OCI-LY7 (cell line): ENCODE measurements at regions not wholly inside any gene's neighbourhood (a gene's known extent, or its start where the extent isn't known, plus 50 kb on each side); places are given as distances from the start of the nearest gene placed in this dataset.

ENCODE experiments used
- EZH2phosphoT487 ChIP-seq: fragments of 200-600 bp; sonication (generic); IDR thresholded peaks from 2 replicates; pipeline ENCODE4 v1.6.1; 2018; ENCODE audit warnings: low read depth, borderline replicate concordance, mild to moderate bottlenecking, mixed run types, antibody characterized with exemption, low read length, moderate library complexity, mixed read lengths
- TF ChIP-seq, protein P1 (sequence below): fragments of 200-600 bp; sonication (generic); conservative IDR thresholded peaks from 2 replicates; pipeline ENCODE4 v1.5.1; 2014; ENCODE audit warnings: mild to moderate bottlenecking, antibody characterized with exemption, low read length, moderate library complexity, mixed read lengths

GRCh38 chr6:1118287-1118647 lies 193.6 kb upstream of the FOXQ1 start:
- TF ChIP-seq, protein P1, sequence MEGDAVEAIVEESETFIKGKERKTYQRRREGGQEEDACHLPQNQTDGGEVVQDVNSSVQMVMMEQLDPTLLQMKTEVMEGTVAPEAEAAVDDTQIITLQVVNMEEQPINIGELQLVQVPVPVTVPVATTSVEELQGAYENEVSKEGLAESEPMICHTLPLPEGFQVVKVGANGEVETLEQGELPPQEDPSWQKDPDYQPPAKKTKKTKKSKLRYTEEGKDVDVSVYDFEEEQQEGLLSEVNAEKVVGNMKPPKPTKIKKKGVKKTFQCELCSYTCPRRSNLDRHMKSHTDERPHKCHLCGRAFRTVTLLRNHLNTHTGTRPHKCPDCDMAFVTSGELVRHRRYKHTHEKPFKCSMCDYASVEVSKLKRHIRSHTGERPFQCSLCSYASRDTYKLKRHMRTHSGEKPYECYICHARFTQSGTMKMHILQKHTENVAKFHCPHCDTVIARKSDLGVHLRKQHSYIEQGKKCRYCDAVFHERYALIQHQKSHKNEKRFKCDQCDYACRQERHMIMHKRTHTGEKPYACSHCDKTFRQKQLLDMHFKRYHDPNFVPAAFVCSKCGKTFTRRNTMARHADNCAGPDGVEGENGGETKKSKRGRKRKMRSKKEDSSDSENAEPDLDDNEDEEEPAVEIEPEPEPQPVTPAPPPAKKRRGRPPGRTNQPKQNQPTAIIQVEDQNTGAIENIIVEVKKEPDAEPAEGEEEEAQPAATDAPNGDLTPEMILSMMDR = no peak
- no peak for TF ChIP-seq EZH2phosphoT487
